HG03442 (cell line): ENCODE measurements at regions not wholly inside any gene's neighbourhood (a gene's known extent, or its start where the extent isn't known, plus 50 kb on each side); places are given as distances from the start of the nearest gene placed in this dataset.
"Not testable (repeated sequence)": the region's sequence is repeated elsewhere in the genome, so short reads cannot be mapped to it uniquely, and the experiment has no call there.

Source experiments
- ATAC-seq: cut with Tn5 transposase; IDR thresholded peaks from one replicate; pipeline ENCODE4 v1.9.1; 2021; ENCODE audit warnings: mild to moderate bottlenecking, moderate library complexity; ENCODE audit not compliant: unreplicated experiment

GRCh38 chr10:64873959-64874358 lies 1352.8 kb downstream of the REEP3 start:
- ATAC-seq = no peak

- ATAC-seq = no peak
Measured at GRCh38 chr10:64880546-64880945, 1359.3 kb downstream of the REEP3 start.

DNA sequence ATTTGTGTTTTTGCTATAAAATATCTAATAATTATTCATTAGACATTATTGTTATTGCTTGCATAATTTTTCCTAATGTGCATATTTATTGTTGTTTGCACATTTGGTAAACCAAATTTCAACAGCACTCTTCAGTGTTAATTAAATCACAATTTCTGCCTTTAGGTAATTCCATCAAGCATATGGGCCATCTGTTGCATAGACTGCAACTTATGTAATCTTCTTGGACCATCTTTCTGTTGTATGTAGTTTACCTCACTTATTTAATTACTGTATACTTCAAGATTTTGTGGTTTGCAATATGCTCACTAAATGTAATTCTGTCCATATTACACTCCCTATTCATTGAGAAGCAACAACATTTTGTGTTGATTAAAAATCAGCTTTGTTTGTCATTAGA lies 1360.1 kb downstream of the REEP3 start:
- ATAC-seq = no peak

GRCh38 chr10:64896582-64896981 lies 1375.4 kb downstream of the REEP3 start:
- no peak for ATAC-seq

GRCh38 chr10:64906311-64906710 lies 1385.1 kb downstream of the REEP3 start:
- not testable (repeated sequence) for ATAC-seq

GRCh38 chr10:64924306-64924705 lies 1403.1 kb downstream of the REEP3 start:
- not testable (repeated sequence) for ATAC-seq

GRCh38 chr10:64952042-64952441 lies 1430.8 kb downstream of the REEP3 start:
- no peak for ATAC-seq

DNA sequence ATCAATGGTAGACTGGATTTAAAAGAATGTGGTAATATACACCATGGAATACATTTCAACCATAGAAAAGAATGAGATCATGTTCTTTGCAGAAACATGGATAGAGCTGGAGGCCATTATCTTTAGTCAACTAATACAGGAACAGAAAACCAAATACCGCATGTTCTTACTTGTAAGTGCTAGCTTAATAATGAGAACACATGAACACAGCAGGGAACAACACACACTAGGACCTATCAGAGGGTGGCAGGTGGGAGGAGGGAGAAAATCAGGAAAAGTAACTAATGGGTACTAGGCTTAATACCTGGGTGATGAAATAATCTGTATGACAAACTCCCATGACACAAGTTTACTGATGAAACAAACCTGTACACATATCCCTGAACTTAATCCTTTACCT lies 1435.2 kb downstream of the REEP3 start:
- ATAC-seq = no peak

- ATAC-seq = no peak
Measured at GRCh38 chr10:64959116-64959515, 1437.9 kb downstream of the REEP3 start.

GRCh38 chr10:64959883-64960282 lies 1438.7 kb downstream of the REEP3 start:
- no peak for ATAC-seq

GRCh38 chr10:64973391-64973790 lies 1452.2 kb downstream of the REEP3 start:
- ATAC-seq = no peak

DNA sequence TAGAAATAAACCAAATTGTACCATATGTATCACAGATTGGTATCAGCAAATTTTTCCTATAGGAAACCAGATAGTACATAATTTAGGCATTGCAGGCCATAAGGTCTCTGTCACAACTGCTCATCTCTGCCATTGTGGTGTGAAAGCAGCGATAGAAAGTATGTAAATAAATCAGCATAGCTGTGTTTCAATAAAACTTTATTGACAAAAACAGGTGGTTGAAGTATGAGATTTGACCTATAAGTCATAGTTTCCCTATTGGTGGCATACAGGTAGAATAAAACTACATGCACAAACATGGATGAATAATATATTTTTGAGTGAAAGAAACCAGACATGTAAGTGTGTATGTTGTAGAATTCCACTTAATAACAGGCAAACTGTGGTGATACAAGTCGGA lies 1454.9 kb downstream of the REEP3 start:
- ATAC-seq = no peak

GRCh38 chr10:64977915-64978314 lies 1456.7 kb downstream of the REEP3 start:
- no peak for ATAC-seq

GRCh38 chr10:64996886-64997285 lies 1475.7 kb downstream of the REEP3 start:
- ATAC-seq = no peak

- ATAC-seq = no peak
Measured at GRCh38 chr10:65010845-65011244, 1489.6 kb downstream of the REEP3 start.

DNA sequence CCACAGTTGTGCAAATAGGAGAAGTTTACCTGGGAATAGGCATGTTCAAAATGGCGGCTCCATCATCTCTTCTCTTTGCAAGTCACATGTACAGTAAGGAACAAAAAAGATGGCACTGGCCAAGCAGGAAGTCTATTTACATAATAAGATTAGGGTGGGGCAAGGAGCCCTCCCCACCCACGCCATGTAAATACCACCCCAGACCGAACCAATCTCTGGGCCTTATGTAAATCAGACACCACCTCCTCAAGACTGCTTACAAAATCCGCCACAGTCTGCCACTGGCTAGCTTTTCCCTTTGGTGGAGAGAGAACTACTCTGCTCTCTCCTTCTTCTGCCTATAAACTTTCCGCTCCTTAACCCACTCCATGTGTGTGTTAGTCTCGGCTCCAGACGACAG lies 1496.3 kb downstream of the REEP3 start:
- ATAC-seq = no peak

GRCh38 chr10:65024886-65025285 lies 1503.7 kb downstream of the REEP3 start:
- ATAC-seq = no peak

GRCh38 chr10:65030263-65030662 lies 1509.1 kb downstream of the REEP3 start:
- no peak for ATAC-seq

DNA sequence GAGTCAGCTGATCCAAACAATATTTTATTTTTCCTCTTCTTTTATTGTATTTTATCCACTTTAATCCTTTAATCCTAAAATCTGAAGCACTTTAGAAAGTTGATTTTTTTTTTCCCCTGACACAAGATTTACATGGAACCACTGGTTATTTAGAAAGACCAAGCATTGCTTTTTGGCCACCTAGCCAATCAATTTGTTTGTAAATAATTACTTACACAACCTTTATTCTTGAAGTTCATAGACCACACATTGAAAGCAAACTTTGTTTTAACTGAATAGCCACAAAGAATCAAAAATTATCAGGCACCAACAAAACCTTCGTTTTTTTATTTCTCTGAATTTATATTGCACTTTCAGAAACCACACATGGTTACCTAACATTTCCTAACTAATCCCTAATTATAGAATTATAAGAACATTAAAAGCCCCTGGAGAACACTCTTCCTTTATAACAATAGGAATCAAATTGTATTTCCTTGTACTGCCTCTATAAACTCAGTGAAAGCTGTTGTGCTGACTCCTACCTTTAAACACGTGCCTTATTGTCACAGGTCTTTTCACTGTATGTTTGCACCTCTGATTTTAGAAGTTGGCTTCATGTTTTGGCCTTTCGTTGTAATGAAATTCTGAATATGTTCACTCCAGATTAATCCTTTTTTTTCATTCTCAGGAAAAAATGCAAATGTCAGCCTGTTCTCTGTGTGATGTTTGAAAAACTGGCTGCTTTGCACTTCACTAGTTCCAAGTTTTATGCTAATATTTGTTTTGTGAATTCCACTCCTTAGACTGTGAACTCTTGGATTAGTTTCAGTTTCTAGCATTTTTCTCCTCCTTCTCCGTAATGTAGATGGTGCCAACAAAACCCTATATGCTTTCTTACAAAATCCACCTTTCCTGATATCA lies 1511.9 kb downstream of the REEP3 start:
- ATAC-seq = no peak

DNA sequence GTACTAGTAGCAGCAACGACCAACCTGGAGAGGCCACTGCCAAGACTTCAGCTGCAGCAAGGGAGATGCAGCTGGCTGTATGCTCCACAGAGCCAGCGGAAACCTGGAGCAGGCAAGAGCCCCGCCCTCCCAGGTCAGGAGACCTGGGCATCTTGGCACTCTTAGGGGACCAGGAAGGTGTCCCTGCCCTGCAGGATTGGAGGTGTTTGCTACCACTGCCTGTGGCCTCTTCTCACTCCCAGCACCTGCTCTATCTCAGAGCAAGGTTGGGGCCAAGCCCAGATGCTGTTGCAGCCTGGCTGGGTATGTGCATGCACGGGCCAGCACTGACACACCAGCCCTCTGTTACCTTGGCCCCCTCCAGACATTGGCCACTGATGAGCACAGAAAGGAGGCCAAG lies 1512.8 kb downstream of the REEP3 start:
- no peak for ATAC-seq

- no peak for ATAC-seq
Measured at GRCh38 chr10:65040796-65041195, 1519.6 kb downstream of the REEP3 start.

DNA sequence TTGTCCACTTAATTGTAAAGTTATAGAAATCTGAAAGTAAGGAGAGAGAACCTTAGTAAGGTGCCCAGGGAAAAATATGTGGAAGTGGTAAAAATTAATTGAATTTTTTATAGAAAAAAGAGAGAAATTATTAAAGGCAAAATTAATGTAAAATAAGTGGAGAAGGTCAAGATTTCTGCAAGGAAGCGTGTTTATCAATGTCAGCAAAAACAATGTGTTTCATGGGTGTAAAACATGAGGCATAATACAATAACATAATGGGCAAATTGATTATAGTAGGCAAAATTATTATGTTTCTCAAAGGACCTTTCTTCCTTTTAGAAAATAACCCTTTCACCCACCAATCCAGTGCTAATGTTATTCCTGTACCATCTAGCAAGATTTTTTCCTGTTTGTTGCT lies 1520.1 kb downstream of the REEP3 start:
- ATAC-seq = no peak

DNA sequence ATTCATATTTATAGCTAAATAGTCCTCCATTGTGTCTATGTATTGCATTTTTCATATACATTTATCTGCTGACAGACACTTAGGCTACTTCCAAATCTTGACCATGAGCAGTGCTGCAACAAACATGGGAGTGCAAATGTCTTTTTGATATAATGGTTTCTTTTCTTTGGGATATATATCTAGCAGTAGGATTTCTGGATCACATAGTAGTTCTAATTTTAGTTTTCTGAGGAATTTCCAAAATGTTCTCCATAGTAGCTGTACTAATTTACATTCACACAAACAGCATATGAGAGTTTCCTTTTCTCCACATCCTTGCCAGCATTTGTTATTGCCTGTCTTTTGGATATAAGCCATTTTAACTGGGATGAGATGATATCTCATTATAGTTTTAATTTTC lies 1521.3 kb downstream of the REEP3 start:
- ATAC-seq = no peak
